ENCODE measurements at regions not wholly inside any gene's neighbourhood (a gene's known extent, or its start where the extent isn't known, plus 50 kb on each side); places are given as distances from the start of the nearest gene placed in this dataset.

- Histone ChIP-seq H2AFZ (ENCODE audit: low read length) (no peak overlapping the region), H3K4me3 (ENCODE audit: low read length) (no peak overlapping the region), H3K4me2 (ENCODE audit: low read depth, low read length, poor library complexity, severe bottlenecking) (no peak overlapping the region), H3K36me3 (ENCODE audit: insufficient read depth, low read length) (no peaks in the 10 kb centered on the region), H3K9me2 (replicated peaks; ENCODE audit: insufficient read depth, low read length) (no peaks in the 10 kb centered on the region), H3K9ac (ENCODE audit: low read length) (no peak overlapping the region), H3K27me3 (ENCODE audit: low read length) (no peaks in the 10 kb centered on the region), H3K79me2 (ENCODE audit: low read length) (no peaks in the 10 kb centered on the region), H3K9me3 (ENCODE audit: low read length) (no peaks in the 10 kb centered on the region), H3K27ac (ENCODE audit: low read length) (no peak overlapping the region), H4K20me1 (ENCODE audit: insufficient read depth, low read depth, low read length) (no peaks in the 10 kb centered on the region), H3K4me1 (ENCODE audit: low read length) (no peaks in the 10 kb centered on the region)
- DNase-seq: no peak
These were observed 79.3 kb upstream of the CBLB start for GRCh38 chr3:105948101-105948500.

DNA sequence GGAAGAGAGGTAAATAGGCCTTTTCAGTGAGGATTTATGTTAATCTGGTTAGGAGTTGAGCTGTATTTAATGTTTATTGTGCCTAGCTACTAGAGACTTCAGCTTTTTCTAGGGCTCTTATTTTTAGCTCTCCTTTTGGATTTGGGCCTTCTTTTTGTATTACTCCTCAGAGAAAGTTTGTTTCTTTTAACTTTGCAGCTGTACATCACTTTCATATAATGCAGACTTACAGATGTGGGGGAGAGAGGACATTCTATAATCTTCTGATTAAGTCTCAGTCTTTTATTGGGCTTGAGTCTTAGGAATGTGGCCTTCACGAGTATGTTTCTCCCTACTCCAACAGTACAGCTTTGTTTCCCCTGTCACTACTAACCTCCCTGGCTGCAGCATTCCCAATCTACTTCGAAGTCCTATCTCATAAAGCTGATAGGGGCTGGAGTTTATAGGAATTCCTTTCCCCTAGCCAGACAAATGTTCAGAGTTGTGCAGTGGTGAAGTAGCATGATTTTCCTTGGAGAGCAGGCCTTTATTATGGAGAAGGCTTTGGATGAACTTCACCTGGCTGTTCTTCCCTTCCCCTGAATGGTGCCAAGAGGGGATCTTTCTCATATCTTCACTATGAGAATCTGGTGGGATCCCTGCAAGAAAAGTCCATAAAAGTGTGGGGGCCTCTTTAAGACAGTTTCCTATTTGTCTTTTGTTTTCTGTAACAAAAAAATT lies 82.2 kb upstream of the CBLB start:
- H3K79me2 ChIP-seq (ENCODE audit: low read length): no peaks in the 10 kb centered on the region
- H4K20me1 ChIP-seq (ENCODE audit: insufficient read depth, low read depth, low read length): no peaks in the 10 kb centered on the region
- H3K9me2 ChIP-seq (replicated peaks; ENCODE audit: insufficient read depth, low read length): no peaks in the 10 kb centered on the region
- H3K27me3 ChIP-seq (ENCODE audit: low read length): no peaks in the 10 kb centered on the region
- no peak overlapping the region for H3K4me3 ChIP-seq (ENCODE audit: low read length)
- H3K4me1 ChIP-seq (ENCODE audit: low read length): no peaks in the 10 kb centered on the region
- no peaks in the 10 kb centered on the region for H3K36me3 ChIP-seq (ENCODE audit: insufficient read depth, low read length)
- DNase-seq: no peak
- H3K9ac ChIP-seq (ENCODE audit: low read length): no peak overlapping the region
- no peak overlapping the region for H3K4me2 ChIP-seq (ENCODE audit: low read depth, low read length, poor library complexity, severe bottlenecking)
- no peak overlapping the region for H3K27ac ChIP-seq (ENCODE audit: low read length)
- no peak overlapping the region for H2AFZ ChIP-seq (ENCODE audit: low read length)
- H3K9me3 ChIP-seq (ENCODE audit: low read length): no peaks in the 10 kb centered on the region

GRCh38 chr3:105953831-105954230 lies 85.0 kb upstream of the CBLB start:
- Histone ChIP-seq H3K27ac (ENCODE audit: low read length) (no peak overlapping the region), H3K36me3 (ENCODE audit: insufficient read depth, low read length) (no peaks in the 10 kb centered on the region), H3K9me2 (replicated peaks; ENCODE audit: insufficient read depth, low read length) (no peaks in the 10 kb centered on the region), H3K9ac (ENCODE audit: low read length) (no peak overlapping the region), H4K20me1 (ENCODE audit: insufficient read depth, low read depth, low read length) (no peaks in the 10 kb centered on the region), H3K4me1 (ENCODE audit: low read length) (no peaks in the 10 kb centered on the region), H2AFZ (ENCODE audit: low read length) (no peak overlapping the region), H3K9me3 (ENCODE audit: low read length) (no peaks in the 10 kb centered on the region), H3K4me2 (ENCODE audit: low read depth, low read length, poor library complexity, severe bottlenecking) (no peak overlapping the region), H3K27me3 (ENCODE audit: low read length) (no peaks in the 10 kb centered on the region), H3K79me2 (ENCODE audit: low read length) (no peaks in the 10 kb centered on the region), H3K4me3 (ENCODE audit: low read length) (no peak overlapping the region)
- no peak for DNase-seq

GRCh38 chr3:105956306-105956705 lies 87.5 kb upstream of the CBLB start:
- Histone ChIP-seq H3K27ac (ENCODE audit: low read length) (no peak overlapping the region), H3K4me3 (ENCODE audit: low read length) (no peak overlapping the region), H3K4me2 (ENCODE audit: low read depth, low read length, poor library complexity, severe bottlenecking) (no peak overlapping the region), H3K79me2 (ENCODE audit: low read length) (no peaks in the 10 kb centered on the region), H3K9me3 (ENCODE audit: low read length) (no peaks in the 10 kb centered on the region), H4K20me1 (ENCODE audit: insufficient read depth, low read depth, low read length) (no peaks in the 10 kb centered on the region), H2AFZ (ENCODE audit: low read length) (no peak overlapping the region), H3K4me1 (ENCODE audit: low read length) (no peaks in the 10 kb centered on the region), H3K9me2 (replicated peaks; ENCODE audit: insufficient read depth, low read length) (no peaks in the 10 kb centered on the region), H3K27me3 (ENCODE audit: low read length) (no peaks in the 10 kb centered on the region), H3K9ac (ENCODE audit: low read length) (no peak overlapping the region), H3K36me3 (ENCODE audit: insufficient read depth, low read length) (no peaks in the 10 kb centered on the region)
- no peak for DNase-seq

- Histone ChIP-seq H3K9ac (ENCODE audit: low read length) (no peak overlapping the region), H3K36me3 (ENCODE audit: insufficient read depth, low read length) (no peaks in the 10 kb centered on the region), H3K4me3 (ENCODE audit: low read length) (no peak overlapping the region), H4K20me1 (ENCODE audit: insufficient read depth, low read depth, low read length) (no peaks in the 10 kb centered on the region), H3K27ac (ENCODE audit: low read length) (no peak overlapping the region), H3K79me2 (ENCODE audit: low read length) (no peaks in the 10 kb centered on the region), H3K4me2 (ENCODE audit: low read depth, low read length, poor library complexity, severe bottlenecking) (no peak overlapping the region), H2AFZ (ENCODE audit: low read length) (no peak overlapping the region), H3K4me1 (ENCODE audit: low read length) (no peaks in the 10 kb centered on the region), H3K27me3 (ENCODE audit: low read length) (no peaks in the 10 kb centered on the region), H3K9me2 (replicated peaks; ENCODE audit: insufficient read depth, low read length) (no peaks in the 10 kb centered on the region), H3K9me3 (ENCODE audit: low read length) (no peaks in the 10 kb centered on the region)
- no peak for DNase-seq
These were observed 88.9 kb upstream of the CBLB start for GRCh38 chr3:105957722-105958121.

DNA sequence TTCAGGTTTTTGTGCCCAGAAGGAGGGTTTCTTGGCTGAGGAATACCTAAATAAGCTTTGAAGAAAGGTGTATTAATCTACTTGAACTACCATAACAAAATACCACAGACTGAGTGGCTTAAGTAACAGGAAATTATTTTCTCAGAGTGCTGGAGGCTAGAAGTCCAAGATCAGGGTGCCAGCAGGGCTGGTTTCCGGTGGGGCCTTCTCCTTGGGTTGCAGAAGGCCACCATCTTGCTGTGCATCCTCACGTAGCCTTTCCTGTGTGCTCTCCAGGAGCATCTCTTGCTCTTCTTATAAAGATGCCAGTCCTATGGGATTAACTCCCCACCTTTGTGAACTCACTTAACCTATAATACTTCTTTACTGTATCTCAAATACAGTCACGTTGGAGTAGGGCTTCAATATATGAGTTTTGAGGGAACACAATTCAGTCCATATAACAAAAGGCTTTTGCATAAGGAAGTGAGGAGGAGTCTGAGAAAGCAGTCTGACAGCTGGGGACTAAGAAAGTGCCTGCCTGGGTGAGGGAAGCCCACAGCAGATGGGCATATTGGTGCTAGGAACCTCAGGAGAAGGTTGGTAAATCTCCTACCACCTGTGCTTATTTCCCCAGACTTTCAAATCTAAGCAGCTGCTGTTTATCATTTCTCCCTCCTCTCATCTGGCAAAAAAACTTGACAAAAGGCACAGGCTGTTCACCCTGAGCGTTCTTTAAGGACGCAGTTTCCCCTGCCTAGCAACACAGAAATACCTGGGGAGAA lies 89.6 kb upstream of the CBLB start:
- H2AFZ ChIP-seq (ENCODE audit: low read length): no peak overlapping the region
- DNase-seq: no peak
- no peaks in the 10 kb centered on the region for H3K36me3 ChIP-seq (ENCODE audit: insufficient read depth, low read length)
- H3K4me2 ChIP-seq (ENCODE audit: low read depth, low read length, poor library complexity, severe bottlenecking): no peak overlapping the region
- no peaks in the 10 kb centered on the region for H3K9me2 ChIP-seq (replicated peaks; ENCODE audit: insufficient read depth, low read length)
- no peaks in the 10 kb centered on the region for H4K20me1 ChIP-seq (ENCODE audit: insufficient read depth, low read depth, low read length)
- H3K9me3 ChIP-seq (ENCODE audit: low read length): no peaks in the 10 kb centered on the region
- H3K27me3 ChIP-seq (ENCODE audit: low read length): no peaks in the 10 kb centered on the region
- no peak overlapping the region for H3K9ac ChIP-seq (ENCODE audit: low read length)
- no peaks in the 10 kb centered on the region for H3K79me2 ChIP-seq (ENCODE audit: low read length)
- no peak overlapping the region for H3K27ac ChIP-seq (ENCODE audit: low read length)
- H3K4me1 ChIP-seq (ENCODE audit: low read length): no peaks in the 10 kb centered on the region
- H3K4me3 ChIP-seq (ENCODE audit: low read length): no peak overlapping the region

DNA sequence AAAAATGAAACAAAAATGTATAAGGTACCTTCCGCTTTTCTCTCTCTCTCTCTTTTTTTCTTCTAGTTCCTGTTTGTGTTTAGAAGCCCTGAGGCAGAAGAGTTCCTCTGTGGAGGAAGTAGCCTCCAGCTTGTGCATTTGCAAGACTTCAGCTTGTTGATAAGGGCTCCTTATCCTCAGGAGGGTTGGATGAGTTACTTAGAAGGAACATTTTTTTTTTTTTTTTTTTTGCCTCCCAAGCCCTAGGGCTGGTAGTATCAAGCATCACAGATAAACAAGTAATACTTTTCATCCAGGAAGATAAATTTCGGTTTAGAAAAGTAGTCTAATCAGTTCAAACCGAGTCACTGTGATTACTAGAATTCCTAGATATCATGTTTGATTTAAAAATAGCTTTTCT lies 91.0 kb upstream of the CBLB start:
- H3K27me3 ChIP-seq (ENCODE audit: low read length): no peaks in the 10 kb centered on the region
- H3K4me1 ChIP-seq (ENCODE audit: low read length): no peaks in the 10 kb centered on the region
- no peaks in the 10 kb centered on the region for H4K20me1 ChIP-seq (ENCODE audit: insufficient read depth, low read depth, low read length)
- DNase-seq: no peak
- no peaks in the 10 kb centered on the region for H3K9me2 ChIP-seq (replicated peaks; ENCODE audit: insufficient read depth, low read length)
- H3K4me2 ChIP-seq (ENCODE audit: low read depth, low read length, poor library complexity, severe bottlenecking): no peak overlapping the region
- no peaks in the 10 kb centered on the region for H3K36me3 ChIP-seq (ENCODE audit: insufficient read depth, low read length)
- no peaks in the 10 kb centered on the region for H3K79me2 ChIP-seq (ENCODE audit: low read length)
- H3K9me3 ChIP-seq (ENCODE audit: low read length): no peaks in the 10 kb centered on the region
- H3K27ac ChIP-seq (ENCODE audit: low read length): no peak overlapping the region
- H2AFZ ChIP-seq (ENCODE audit: low read length): no peak overlapping the region
- H3K9ac ChIP-seq (ENCODE audit: low read length): no peak overlapping the region
- no peak overlapping the region for H3K4me3 ChIP-seq (ENCODE audit: low read length)

- no peak overlapping the region for H2AFZ ChIP-seq (ENCODE audit: low read length)
- no peaks in the 10 kb centered on the region for H3K79me2 ChIP-seq (ENCODE audit: low read length)
- H3K4me1 ChIP-seq (ENCODE audit: low read length): no peaks in the 10 kb centered on the region
- H4K20me1 ChIP-seq (ENCODE audit: insufficient read depth, low read depth, low read length): no peaks in the 10 kb centered on the region
- no peak overlapping the region for H3K9ac ChIP-seq (ENCODE audit: low read length)
- no peaks in the 10 kb centered on the region for H3K9me3 ChIP-seq (ENCODE audit: low read length)
- no peaks in the 10 kb centered on the region for H3K36me3 ChIP-seq (ENCODE audit: insufficient read depth, low read length)
- H3K27me3 ChIP-seq (ENCODE audit: low read length): no peaks in the 10 kb centered on the region
- no peaks in the 10 kb centered on the region for H3K9me2 ChIP-seq (replicated peaks; ENCODE audit: insufficient read depth, low read length)
- no peak overlapping the region for H3K4me3 ChIP-seq (ENCODE audit: low read length)
- H3K27ac ChIP-seq (ENCODE audit: low read length): no peak overlapping the region
- no peak for DNase-seq
- no peak overlapping the region for H3K4me2 ChIP-seq (ENCODE audit: low read depth, low read length, poor library complexity, severe bottlenecking)
These were observed 91.6 kb upstream of the CBLB start for GRCh38 chr3:105960381-105960780.

Data from Karpas-422 (cell line).